H1 (cell line): ENCODE measurements at regions not wholly inside any gene's neighbourhood (a gene's known extent, or its start where the extent isn't known, plus 50 kb on each side); places are given as distances from the start of the nearest gene placed in this dataset.

Experiments
- EZH2 ChIP-seq: fragments of 200-600 bp; sonication (generic); IDR thresholded peaks from 2 replicates; pipeline ENCODE4 v1.7.1; 2012; ENCODE audit warnings: low read depth, mild to moderate bottlenecking, moderate library complexity, low read length, inconsistent platforms; ENCODE audit not compliant: severe bottlenecking
- HDAC6 ChIP-seq: IDR thresholded peaks from one replicate; pipeline ENCODE4 v1.7.1; 2012; ENCODE audit warnings: low read depth, mild to moderate bottlenecking, inconsistent platforms, low read length, moderate library complexity
- NANOG ChIP-seq: IDR thresholded peaks from 2 replicates; pipeline ENCODE4 v1.6.1; 2011; ENCODE audit warnings: low read length, low read depth, mild to moderate bottlenecking, inconsistent platforms; ENCODE audit not compliant: insufficient read depth, poor library complexity, severe bottlenecking
- RFX5 ChIP-seq: IDR thresholded peaks from 2 replicates; pipeline ENCODE4 v1.6.1; 2011; ENCODE audit warnings: low read depth, low read length, improper control_type of control experiment, borderline replicate concordance

GRCh38 chr6:168884646-168885086 is 369.0 kb downstream of the THBS2 start:
- TF ChIP-seq HDAC6: no peak
- TF ChIP-seq NANOG: no peak
- TF ChIP-seq RFX5: no peak
- TF ChIP-seq EZH2: no peak
